Fibroblast of pulmonary artery (primary cell): ENCODE measurements at regions not wholly inside any gene's neighbourhood (a gene's known extent, or its start where the extent isn't known, plus 50 kb on each side); places are given as distances from the start of the nearest gene placed in this dataset.

Source experiments
- DNase-seq: peaks from one replicate; pipeline ENCODE4 v3.0.0-alpha.2; 2010; ENCODE audit warnings: low read depth
- H3K4me3 ChIP-seq: replicated peaks from 2 replicates; pipeline ENCODE4 v1.5.1; 2011; ENCODE audit warnings: low read depth, mild to moderate bottlenecking, control low read depth, low read length, moderate library complexity
- CTCF ChIP-seq: IDR thresholded peaks from 2 replicates; pipeline ENCODE4 v1.5.1; 2011; ENCODE audit warnings: mild to moderate bottlenecking, control low read depth, low read length, inconsistent platforms; ENCODE audit errors: missing control alignments

DNA sequence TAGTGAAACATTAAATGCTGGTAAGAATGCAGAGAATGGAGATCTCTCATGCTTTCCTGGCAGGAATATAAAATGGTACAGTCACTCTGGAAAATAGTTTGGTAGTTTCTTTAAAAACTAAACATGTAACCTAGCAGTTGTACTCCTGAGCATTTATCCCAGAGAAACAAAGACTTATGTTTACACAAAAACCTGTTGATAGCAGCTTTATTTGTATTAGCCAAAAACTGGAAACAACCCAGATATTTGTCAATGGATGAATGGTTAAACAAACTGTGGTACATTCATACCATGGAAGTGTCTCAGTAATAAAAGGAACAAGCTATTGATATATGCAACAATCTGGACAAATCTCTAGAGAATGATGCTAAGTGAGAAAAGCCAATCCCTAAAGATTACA is 81.7 kb upstream of the CTAGE1 start:
- no peak for DNase-seq
- TF ChIP-seq CTCF = no peak
- H3K4me3 ChIP-seq = no peak overlapping the region

DNA sequence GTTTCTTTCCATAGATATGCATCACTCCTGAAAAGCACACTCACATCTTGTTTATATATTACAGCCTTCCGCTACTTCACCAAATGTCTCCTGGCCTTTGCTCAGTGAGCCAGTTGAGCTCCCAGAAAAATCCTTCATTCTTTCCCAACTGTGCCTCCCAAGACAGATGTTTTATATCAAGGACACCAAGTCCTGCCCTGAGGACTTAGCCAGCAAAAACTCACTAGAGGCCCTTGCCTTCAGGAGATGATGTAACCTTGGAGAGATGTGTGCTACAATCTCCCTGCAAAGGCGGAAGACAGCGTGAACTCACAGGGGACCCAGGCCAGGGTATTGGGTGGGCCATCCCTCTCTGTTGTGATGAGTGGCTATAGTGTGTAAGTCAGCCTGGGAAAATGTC is 86.1 kb upstream of the CTAGE1 start:
- H3K4me3 ChIP-seq = no peak overlapping the region
- TF ChIP-seq CTCF = no peak
- DNase-seq = peak; percentile 95

DNA sequence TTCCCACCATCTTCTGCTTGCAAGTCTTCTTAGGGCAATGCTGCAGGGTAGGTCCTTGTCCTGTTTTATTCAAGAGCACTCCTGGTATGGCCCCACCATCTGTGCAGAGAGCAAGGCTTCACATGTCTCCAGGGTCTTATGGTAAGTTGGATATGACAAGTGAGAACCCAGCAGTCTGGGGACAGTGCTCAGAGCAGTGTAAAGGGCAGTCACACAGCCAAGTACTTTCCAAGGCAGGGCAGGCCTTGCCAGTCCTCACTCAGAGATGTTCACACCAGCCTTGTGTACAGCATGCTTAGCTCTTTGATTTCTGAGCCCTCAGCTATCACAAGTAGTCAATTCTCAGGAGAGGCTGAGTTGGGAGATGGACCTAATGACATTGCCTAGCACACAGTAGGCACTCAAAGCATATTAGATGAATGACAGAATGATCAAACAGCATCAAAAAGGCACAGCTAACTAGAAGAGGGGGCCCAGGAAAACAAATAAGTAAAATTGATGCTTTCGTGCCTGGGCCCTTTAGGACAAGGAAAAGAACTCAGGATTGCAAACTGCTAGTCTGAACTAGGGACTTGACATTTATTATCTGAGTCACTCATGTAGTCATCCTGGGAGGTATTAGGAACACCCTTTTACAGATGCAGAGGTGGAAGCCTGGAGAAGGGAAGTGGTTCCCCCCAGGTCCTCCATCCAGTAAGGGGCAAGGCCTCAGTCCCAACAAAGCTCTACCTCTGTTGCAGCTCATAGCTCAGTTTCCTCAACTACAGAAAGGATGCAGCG is 86.7 kb upstream of the CTAGE1 start:
- H3K4me3 ChIP-seq = no peak overlapping the region
- no peak for TF ChIP-seq CTCF
- no peak for DNase-seq

- peak; percentile 62 for DNase-seq
- no peak for TF ChIP-seq CTCF
- H3K4me3 ChIP-seq = no peak overlapping the region
Observed at GRCh38 chr18:22505141-22505591, 87.5 kb upstream of the CTAGE1 start.

- TF ChIP-seq CTCF = no peak
- DNase-seq = no peak
- H3K4me3 ChIP-seq = no peak overlapping the region
Observed at GRCh38 chr18:22507055-22507454, 89.3 kb upstream of the CTAGE1 start.

- no peak overlapping the region for H3K4me3 ChIP-seq
- no peak for DNase-seq
- TF ChIP-seq CTCF = no peak
Observed at GRCh38 chr18:22509423-22509822, 91.7 kb upstream of the CTAGE1 start.

GRCh38 chr18:22510697-22511096 is 93.0 kb upstream of the CTAGE1 start:
- no peak for TF ChIP-seq CTCF
- H3K4me3 ChIP-seq = no peak overlapping the region
- DNase-seq = no peak
